ENCODE measurements at regions not wholly inside any gene's neighbourhood (a gene's known extent, or its start where the extent isn't known, plus 50 kb on each side); places are given as distances from the start of the nearest gene placed in this dataset.

GRCh38 chr11:126114486-126115126 is 51.9 kb upstream of the CDON start:
- TF ChIP-seq USF2 (IDR thresholded peaks at IDR 0.05; ENCODE audit: low read depth, low read length) (no peak), MAZ (IDR thresholded peaks at IDR 0.05; ENCODE audit: borderline replicate concordance, low read depth, low read length) (no peak), ELK1 (IDR thresholded peaks at IDR 0.05; ENCODE audit: borderline replicate concordance, low read depth, low read length) (no peak), POLR2A (IDR thresholded peaks at IDR 0.05; ENCODE audit: low read depth, low read length) (no peak), CTCF (conservative IDR thresholded peaks at IDR 0.05; ENCODE audit: low read depth, low read length) (no peak)
